Fibroblast of upper back skin (primary cell): ENCODE measurements at regions not wholly inside any gene's neighbourhood (a gene's known extent, or its start where the extent isn't known, plus 50 kb on each side); places are given as distances from the start of the nearest gene placed in this dataset.

Experiments used
- DNase-seq: peaks from one replicate; pipeline ENCODE4 v3.0.0-alpha.2; 2013

DNA sequence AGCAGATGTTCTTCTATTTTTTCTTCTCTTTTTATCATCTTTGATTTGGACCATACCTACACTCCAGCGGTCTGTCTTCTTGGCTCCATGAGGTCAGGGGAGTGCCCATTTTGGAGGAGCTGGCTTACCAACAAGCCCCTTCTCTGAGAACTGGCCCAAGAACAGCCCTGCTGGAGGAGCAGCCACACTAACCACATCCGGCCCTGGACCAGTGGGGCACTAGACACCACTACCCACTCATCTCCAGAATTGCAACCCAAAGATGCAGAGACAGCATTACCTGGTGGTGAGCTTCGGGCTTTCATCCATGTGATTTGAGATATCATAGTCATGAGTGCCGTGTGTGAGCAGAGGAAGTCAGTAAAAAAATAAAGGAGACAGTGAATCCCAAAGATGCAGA is 599.4 kb upstream of the CDH4 start:
- no peak for DNase-seq

DNA sequence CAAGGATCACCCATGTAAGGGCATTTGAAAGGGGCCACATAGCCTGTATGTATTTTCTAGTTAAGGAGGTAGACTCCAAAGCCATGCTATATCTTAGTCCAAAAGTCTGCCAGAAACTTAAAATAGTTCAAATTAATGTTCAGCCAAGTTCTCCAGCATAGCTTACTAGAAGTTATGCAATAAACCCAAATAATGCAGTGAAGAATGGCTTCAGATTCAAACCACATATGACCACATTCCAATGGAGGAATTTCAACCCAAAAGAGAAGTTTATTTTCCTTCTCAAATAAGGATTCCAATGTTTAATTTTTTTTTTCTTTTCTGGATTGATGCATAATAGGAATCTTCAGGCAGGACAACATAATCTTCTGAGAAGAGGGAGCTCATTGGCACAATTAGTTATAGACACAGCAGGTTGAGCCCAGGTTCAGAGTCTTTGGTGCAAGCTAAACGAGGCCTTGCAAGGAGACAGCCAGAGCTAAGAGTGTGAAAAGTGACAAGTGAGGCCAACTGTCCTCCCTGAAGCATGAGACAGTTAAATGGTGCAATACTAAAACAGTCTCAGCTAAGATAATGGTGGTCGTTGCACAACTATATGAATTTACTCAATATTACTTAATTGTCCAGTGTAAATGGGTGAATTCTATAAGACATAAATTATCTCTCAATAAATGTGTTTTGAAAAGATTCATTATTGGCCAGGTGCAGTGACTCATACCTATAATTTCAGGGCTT is 598.8 kb upstream of the CDH4 start:
- DNase-seq = peak; percentile 53

DNA sequence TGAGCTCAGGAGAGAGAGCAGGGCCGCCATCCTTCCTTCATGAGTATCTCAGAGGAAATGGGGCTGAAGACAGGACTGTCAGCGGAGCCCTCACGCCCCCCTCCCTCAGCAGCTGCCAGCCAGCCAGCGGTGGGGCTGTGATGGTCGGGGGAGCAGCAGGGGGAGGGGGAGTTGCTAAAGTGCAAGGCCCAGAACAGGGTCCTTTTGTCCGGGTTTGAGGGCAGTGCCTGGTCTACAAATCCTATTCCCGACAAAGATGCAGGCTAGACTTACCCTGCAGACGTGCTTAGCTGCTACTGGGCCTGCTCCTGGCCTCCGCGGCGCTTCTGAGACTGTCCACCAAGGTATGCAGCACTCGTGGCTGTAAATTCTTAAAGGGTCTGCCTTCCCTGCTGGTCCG is 593.4 kb upstream of the CDH4 start:
- no peak for DNase-seq

DNA sequence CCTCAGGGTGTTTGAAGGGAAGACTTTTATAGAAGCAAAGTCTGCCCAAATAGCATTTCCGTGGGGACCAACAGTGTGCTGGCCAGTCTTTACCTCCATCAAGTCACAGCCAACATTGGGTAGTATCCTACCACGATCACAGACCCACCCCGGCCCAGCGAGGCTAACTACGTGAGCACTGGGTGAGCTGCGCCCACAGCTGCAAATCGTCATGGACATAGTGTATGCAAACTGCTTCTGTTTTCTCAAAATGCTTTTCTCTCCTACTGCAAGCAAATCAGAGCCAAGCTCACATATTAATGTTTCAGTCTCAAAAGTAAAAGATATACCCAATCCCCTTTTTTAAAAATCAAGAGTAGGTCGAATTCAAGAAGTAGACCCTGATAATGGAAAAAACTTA is 592.8 kb upstream of the CDH4 start:
- no peak for DNase-seq

DNA sequence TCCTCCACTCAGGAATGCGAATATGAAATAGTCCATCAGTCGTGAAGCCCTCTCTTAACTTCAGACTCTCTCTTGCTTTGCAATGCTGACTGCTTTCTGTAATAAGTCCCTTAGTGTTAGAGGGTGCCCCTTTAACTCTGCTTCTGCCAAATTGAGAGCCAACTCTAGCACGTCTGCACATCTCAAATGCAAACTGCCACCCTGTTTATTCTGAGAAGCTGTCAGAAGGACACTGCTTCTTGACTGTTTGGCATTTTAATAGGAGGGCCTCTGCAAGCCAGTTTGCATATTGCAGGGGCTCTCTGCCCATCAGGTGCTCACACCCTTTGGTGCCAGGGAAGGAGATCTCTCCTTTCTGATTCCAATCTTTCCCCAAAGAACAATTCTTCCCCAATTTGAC is 589.8 kb upstream of the CDH4 start:
- DNase-seq = no peak

DNA sequence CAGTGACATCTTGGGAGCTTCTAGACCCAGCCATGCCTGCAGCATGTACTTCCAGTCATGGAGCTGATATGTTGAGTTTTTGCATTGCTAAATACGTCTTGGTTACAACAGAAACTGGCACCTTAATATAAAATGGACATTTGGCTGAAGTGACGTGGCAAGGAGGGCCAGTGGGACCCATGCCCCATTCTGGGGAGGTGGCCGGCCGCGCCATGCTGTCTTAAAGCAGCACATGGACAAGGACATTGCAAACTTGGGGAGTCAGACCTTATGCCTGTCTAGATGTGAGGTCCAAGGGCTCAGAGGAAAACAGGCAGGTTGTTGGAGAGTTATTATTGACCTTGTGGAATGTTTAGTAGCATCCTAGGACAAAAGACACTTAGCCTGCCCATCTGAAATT is 588.0 kb upstream of the CDH4 start:
- no peak for DNase-seq

DNA sequence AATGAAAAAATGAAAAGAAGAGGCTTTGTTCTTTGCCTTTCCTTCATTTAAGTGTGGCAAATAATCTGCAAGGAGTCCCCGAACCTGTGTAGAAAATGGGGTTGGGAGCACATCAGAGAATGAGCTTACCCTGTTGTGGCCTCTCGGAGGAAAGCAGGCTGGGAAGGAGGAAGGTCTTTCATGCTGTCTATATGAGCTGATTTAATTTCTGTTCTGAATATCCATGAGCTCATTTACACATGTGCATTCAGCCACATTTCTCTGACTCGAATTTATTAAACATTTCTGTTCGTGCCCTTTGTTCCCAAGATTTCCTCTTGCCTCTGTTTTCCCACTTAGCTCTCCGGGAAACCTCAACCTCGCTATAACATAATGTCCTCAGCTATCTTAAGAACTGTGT is 584.4 kb upstream of the CDH4 start:
- no peak for DNase-seq

DNA sequence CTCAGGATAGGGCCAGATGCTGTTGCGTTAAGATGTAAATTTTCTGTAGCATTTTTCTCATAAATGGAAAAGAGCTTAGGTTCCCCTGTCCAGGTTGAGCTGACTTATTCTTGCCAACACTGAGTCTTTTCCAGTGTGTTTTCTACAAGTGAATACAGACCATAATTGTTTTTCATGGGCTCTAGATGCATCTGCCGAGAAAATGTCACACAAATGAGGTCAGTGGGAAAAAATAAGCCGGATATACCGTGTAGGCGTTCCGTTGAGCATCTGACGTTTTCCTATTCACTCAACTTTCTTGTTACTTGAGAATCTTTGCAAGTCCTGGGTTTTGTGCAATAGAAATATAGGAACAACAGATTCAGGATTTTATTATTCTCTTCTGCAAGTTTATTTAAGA is 582.9 kb upstream of the CDH4 start:
- no peak for DNase-seq

DNA sequence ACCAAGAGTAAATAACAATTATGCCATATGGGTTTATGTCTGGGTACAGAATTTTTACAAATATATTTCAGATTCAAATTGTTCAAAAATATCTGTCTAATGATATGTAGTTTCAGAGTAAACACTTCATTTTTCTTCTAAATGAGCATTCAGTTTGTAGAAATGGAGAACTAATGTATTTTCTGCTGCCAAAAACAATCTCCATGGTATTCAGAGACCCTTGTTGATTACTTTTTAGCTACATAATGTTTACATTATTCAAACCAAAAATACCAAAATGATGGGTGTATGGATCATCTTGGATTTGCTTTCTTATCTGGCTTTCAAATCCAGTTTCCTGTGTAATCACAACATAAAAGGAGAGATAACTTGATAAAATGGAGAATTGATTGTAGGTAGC is 576.0 kb upstream of the CDH4 start:
- no peak for DNase-seq

DNA sequence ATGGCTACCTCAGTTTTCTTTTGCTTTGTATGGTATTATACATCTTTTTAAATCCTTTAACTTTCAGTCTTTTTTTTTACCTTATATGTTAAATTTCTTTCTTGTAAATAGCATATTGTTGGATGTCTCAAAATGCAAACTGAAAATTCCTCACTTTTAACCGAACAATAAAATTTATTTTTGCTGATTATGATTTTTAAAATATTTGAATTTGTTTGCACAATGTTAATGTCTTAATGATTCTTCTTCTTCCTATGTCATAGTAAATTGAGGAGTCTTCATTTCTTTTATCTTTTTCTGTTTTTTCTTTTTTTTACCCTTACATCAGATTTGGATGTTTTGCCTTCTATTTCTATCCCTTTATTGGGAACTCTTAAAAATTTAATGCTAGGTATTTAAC is 574.2 kb upstream of the CDH4 start:
- no peak for DNase-seq

DNA sequence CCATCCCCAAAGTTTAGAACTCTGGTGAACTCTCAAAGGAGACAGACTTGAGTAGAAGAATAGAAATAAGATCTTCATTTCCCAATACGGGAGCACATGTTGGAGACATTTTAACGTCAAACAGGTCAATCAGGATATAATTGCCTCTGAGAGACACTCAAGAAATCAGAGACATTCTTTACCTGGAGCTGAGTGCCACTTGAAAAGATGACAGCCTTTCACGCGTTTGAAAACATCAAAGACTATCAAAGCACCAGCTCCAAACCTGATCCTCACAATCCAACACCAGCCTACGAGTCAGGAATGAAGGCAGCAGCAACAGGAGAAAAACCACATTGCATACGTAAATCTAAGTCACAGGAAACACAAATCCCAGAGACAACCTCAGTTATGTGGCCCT is 571.5 kb upstream of the CDH4 start:
- DNase-seq = no peak

DNA sequence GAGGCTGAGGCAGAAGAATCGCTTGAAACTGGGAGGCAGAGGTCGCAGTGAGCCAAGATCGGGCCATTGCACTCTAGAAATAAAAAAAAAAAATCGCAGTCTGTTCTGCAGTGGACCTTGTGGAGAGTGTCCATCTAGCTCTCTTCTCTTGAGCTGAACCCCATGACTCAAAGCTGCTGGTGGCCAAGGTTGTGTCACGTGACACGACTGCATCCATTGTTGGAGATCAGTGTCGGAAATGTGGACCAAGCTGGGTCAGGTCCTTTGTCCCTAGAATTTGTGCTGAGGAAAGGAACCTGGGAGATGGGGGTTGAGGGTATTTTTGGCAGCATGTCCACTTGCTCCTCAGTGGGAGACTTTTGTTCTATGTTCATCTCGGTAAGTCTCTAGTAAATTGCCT is 564.8 kb upstream of the CDH4 start:
- no peak for DNase-seq

DNA sequence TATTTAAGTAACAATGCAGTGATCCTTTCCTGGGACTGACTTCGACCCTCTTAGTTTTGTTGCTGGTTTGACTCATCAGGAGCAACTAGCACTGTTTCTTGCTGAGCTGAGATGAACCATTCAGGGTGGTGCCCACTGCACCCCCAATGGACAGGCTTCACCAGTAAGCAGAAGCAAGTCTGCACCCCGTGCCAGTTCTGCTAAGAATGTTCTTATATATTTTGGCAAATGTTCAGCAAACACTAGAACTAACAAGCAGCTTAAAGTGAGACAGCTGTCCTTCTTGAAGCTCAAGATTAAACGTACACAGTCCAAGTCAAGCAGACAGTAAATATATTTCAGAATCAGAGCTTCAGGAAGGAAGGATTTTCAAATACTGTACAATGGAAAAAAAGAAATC is 561.3 kb upstream of the CDH4 start:
- no peak for DNase-seq

DNA sequence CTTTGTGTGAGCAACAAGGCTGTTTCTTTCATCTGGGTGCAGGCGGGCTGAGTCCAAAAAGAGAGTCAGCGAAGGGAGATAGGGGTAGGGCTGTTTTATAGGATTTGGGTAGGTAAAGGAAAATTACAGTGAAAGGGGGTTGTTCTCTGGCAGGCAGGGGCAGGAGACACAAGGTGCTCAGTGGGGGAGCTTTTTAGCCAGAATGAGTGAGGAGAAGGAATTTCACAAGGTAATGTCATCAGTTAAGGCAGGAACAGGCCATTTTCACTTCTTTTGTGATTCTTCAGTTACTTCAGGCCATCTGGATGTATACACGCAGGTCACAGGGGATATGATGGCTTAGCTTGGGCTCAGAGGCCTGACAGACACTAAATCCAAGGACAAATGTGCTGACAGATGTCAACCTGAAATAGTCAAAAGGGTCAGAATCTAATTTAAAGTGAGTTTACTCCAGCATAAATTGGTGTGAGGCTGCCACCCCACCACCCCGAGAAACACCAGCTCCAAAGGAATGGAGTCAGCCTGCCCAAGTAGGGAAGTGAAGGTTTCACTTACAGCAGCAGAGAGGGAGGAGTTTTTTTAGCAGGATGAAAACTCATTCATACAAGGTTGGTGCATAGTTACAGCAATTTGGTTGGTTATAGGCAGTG is 560.0 kb upstream of the CDH4 start:
- no peak for DNase-seq

DNA sequence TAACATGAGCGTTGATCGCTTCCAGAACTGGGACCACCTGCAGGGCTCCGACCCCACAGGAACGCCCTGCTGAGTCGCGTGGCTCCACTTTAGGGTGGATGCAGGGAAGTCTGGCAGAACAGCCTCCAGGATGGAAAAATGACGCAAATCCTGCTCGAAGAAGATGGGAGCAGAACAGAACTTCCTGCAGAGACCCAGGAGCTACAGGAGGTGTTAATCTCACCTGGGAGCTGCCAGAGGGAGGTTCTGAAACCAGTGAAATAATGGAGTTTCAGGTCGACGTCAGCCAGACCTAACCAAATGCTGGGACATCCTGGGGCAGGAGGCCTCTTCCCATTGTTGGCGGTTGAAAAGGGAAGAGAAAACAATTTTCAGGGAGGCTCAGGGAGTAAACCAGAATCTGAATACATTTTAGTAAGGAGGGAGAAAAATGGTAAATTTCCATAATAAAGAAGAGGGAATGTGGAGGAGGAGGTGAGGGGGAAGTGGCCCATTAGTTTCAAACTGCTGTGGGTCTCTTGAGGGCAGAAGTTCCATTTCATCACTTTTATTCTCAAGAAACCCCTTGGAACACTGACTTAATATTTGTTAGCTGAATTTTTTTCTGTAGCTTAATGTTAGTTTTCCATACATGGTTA is 558.4 kb upstream of the CDH4 start:
- no peak for DNase-seq

DNA sequence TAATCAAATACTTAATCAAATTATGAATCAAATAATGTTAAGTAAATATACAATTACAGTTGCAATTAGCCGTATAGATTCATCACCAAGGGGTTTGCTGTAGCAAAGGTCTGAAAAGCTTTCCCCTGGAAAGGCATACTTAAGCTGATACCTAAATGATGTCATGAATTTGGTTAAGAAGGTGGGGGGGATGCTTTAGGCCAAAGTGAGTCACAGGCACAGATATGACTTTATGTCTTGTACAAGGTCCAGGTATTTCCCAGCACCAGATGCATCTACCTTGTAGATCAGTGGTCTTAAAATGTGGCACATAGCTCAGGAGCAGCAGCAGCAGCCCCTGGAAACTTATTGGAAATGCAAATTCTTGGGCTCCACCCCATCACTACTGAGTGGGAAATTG is 557.3 kb upstream of the CDH4 start:
- DNase-seq = peak; percentile 77

DNA sequence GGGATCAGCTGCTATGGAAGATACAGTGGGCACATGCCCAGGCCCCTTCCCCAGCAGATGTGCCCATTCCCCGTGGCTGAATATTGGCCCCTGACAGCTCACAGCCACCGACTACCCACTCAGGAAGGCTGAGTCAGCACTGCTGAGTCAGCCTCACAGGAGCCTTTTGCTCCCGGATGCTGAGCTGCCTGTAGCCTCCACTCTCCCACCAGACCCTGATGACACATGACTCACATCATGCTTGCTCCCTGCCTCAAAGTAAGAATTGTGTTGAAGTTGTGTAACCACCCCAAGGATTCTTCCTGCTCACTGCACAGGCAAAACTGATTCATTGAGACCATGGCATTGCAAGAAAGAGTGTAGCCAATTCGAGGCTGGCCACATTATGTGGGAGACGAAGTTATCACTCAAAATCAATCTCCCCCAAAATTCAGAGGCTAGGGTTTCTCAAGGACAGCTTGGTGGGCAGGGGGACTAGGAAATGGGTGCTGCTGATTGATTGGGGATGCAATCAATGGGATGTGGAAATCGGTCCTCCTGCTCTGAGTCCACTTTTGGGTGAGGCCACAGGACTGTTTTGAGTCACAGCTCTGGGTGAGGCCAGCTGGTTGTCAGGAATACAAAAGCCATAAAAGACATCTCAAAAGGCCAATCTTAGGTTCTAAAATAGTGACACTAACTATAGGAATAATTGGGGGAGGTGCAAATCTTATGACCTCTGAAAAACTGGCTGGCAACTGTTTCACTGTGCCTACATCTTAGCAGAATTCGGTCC is 556.6 kb upstream of the CDH4 start:
- peak; percentile 98 for DNase-seq

DNA sequence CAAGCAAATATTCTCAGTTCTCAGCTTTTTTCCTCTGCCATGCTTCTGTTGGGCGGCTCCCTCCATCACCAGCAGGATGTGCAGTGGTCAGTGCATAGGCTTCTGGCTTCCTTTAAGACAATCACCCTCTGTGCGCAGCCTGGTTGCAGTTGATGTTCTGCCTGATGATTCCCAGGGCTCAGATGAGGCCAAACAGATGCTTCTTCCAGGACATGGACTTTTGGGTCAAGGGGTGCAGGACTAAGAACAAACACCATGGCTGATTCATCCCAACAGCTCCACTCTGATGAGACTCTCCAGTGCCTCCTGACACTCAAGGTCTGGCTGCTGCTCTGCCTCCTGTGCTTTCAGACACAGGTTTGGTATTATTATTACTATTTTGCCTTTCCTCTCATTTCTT is 554.8 kb upstream of the CDH4 start:
- no peak for DNase-seq

DNA sequence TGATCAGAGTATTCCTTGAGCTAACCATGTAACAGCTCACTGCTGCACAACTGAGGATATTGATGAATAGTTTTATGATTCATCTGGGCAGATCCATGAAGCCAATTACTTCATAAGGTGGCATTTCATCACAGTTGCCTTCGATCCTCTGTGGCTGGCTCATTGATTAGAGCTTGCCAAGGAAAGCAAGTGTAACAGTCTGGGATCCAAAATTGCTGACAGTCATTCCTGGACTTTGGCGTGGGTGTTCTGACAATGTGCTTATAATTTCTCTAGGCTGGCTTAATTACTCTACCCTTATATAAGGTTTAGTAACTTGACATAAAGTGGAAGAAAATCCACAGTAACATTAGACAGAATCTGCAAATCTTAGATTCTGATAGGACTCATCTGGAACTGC is 551.3 kb upstream of the CDH4 start:
- DNase-seq = no peak

DNA sequence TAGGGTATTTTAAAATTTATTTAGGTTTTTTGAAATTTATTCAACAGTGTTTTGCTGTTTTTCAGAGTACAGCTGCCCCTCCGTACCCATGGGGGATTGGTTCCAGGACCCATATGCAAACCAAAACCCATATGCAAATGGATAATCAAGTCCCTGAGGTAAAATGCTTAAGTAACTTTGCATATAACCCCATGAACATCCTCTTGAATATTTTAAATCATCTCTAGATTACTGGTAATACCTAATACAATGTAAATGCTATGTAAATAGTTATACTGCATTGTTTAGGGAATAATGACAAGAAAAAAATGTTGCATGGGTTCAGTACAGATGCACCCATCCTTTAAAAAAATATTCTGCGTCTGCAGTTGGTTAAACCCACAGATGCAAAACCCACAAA is 547.9 kb upstream of the CDH4 start:
- DNase-seq = no peak

DNA sequence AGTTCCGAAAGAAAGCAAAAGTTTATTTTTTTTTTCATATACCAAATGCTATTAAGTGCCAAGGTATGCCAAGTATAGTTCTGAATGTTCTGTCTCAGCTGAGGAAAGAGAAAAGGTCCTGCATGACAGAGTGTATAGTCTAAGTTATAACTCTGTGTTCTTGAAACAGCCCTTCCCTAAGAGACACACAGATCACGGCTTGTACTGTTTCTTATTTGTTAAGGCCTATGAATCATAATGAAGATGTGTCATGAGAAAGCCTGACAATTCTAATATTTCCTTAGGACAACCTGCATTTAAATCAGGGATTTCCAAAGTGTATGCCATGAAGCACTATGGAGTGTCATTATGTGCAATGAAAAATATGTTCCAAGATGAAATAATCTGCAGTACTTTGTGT is 538.7 kb upstream of the CDH4 start:
- no peak for DNase-seq

DNA sequence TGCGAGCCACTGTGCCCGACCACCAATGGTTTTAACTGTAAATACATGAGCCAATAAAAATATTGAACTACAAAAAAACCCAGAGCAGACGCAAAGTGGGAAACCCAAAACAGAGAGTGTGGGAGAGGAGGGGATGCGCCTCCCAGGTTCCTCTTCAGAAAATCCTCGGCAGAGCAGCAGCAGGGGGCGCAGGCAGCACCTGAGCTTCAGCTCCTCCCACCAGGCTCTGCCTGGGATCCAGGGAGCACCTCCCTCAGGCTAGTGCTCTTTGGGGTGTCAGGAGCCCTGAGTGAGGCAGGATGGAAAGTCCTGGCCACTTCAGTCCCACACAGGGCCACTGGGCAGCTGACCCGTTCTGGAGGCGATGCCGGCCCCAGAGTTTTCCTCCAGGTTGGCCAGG is 536.9 kb upstream of the CDH4 start:
- DNase-seq = no peak

DNA sequence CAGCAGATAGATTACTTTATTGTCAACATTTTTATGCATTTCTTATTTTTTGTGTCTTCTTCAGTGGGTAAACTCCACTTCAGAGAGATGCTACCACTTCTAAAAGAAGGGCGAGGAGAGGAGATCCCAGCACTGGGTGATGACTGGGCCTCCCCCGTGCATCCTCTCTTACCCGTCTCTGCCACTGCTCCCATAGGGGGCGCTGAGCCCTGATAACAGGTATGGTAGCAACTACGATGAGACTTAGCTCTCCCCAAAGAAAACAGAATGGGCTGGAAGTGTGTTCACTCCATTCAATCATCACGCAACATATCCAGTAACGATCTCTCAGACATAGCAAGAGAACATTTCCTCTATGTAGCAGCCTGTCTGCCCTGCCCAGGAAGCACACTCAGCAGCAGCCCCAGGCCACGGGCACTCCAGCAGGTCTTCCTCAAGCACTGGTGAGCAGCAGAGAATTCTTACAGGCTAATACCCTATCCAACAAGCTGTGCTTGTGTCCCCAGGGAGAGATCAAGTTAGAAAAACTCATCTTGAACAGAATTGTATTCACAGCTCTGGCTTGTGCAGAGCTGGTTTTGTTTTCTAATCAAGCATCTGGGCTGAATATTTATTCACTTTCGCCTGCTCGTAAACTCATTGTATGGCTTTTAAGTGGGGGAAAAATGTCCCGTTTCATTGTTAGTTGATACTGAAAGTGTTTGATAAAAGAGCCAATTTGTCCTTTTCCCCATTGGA is 533.1 kb upstream of the CDH4 start:
- no peak for DNase-seq
